HCT116 (cell line): ENCODE measurements at regions not wholly inside any gene's neighbourhood (a gene's known extent, or its start where the extent isn't known, plus 50 kb on each side); places are given as distances from the start of the nearest gene placed in this dataset.

ENCODE experiments used
- ATAC-seq: fragments of 200-7000 bp; cut with Tn5 transposase; 2 replicates; pipeline ENCODE4 v1.9.1; 2020; ENCODE audit warnings: mild to moderate bottlenecking, moderate library complexity
- BruUV-seq: library from RNA; stranded (reverse); fragments of 400-500 nt; replicated peaks from 2 replicates; lab custom pipeline; 2021; lab: Mats Ljungman, UMichigan
- CTCF ChIA-PET: fragments of 300-600 bp; sonication (Branson Sonifier 250); formaldehyde crosslinking; loops from one replicate; lab custom pipeline; 2021; ENCODE audit warnings: antibody characterized with exemption; lab: Charles Lee
- POLR2A ChIA-PET: fragments of 300-600, 350-600 bp; sonication (Branson Sonifier 250); formaldehyde crosslinking; loops from one replicate; lab custom pipeline; 2021; ENCODE audit warnings: antibody characterized with exemption; lab: Charles Lee
- RAD21 ChIA-PET, 2 experiments: fragments of 300-600 bp; sonication (Branson Sonifier 250); formaldehyde crosslinking; loops; one replicate each; lab custom pipeline; 2023; ENCODE audit warnings: low total read pairs in 2 of 2; ENCODE audit not compliant: uncharacterized antibody in 2 of 2, unreplicated experiment in 2 of 2, low non-redundant PET in 1 of 2; lab: Charles Lee
- DNase-seq: peaks from one replicate; pipeline ENCODE4 v3.0.0-alpha.2; 2010; ENCODE audit warnings: low read depth, low spot score
- H2AFZ ChIP-seq: fragments of 200-600 bp; shearing (Covaris generic), sonication (generic); 2 replicates; pipeline ENCODE4 v1.6.1; 2017; ENCODE audit warnings: low read depth, mixed run types, mixed read lengths, antibody characterized with exemption, low read length; ENCODE audit not compliant: poor library complexity, severe bottlenecking
- H3K27ac ChIP-seq: 2 replicates; pipeline ENCODE4 v1.5.1; 2012; ENCODE audit warnings: low read depth, low read length
- H3K27me3 ChIP-seq: fragments of 200-600 bp; sonication (generic); 2 replicates; pipeline ENCODE4 v1.6.1; 2016; ENCODE audit warnings: mixed run types, low read length, mixed read lengths; ENCODE audit not compliant: insufficient read depth
- H3K36me3 ChIP-seq, 2 experiments: fragments of 200-500 bp in 1 of 2; fragments of 200-600 bp in 1 of 2; sonication (Bioruptor generic) in 1 of 2; sonication (generic) in 1 of 2; 2 replicates each; pipeline versions ENCODE4 v1.5.1 to v1.6.1; 2014 to 2016; ENCODE audit warnings: low read length in 2 of 2, inconsistent platforms in 1 of 2, mixed read lengths in 1 of 2, mixed run types in 1 of 2; ENCODE audit not compliant: insufficient read depth in 2 of 2, control insufficient read depth in 1 of 2
- H3K4me1 ChIP-seq, 2 experiments: fragments of 200-600 bp in 1 of 2; sonication (generic) in 1 of 2; 2 replicates each; pipeline versions ENCODE4 v1.5.1 to v1.6.1; 2012 to 2017; ENCODE audit warnings: low read length in 2 of 2, inconsistent platforms in 1 of 2, mild to moderate bottlenecking in 1 of 2, mixed read lengths in 1 of 2, mixed run types in 1 of 2, moderate library complexity in 1 of 2; ENCODE audit not compliant: insufficient read depth in 2 of 2, control insufficient read depth in 1 of 2
- H3K4me2 ChIP-seq: fragments of 200-600 bp; sonication (generic); 2 replicates; pipeline ENCODE4 v1.6.1; 2017; ENCODE audit warnings: mixed run types, low read length, mixed read lengths
- H3K4me3 ChIP-seq, 2 experiments: fragments of 200-600 bp in 1 of 2; sonication (generic) in 1 of 2; replicated peaks in 1 of 2; 2 replicates each; pipeline ENCODE4 v1.5.1; 2011 to 2016; ENCODE audit warnings: low read length in 2 of 2, control low read depth in 1 of 2, low read depth in 1 of 2, mild to moderate bottlenecking in 1 of 2, mixed read lengths in 1 of 2, mixed run types in 1 of 2
- H3K79me2 ChIP-seq: fragments of 200-600 bp; sonication (generic); 2 replicates; pipeline ENCODE4 v1.6.1; 2017; ENCODE audit warnings: mild to moderate bottlenecking, mixed run types, low read length, moderate library complexity, mixed read lengths; ENCODE audit not compliant: insufficient read depth
- H3K9ac ChIP-seq: fragments of 200-600 bp; sonication (generic); 2 replicates; pipeline ENCODE4 v1.6.1; 2016; ENCODE audit warnings: low read length, mixed read lengths
- H3K9me2 ChIP-seq: fragments of 200-600 bp; sonication (generic), shearing (Covaris generic); 2 replicates; pipeline ENCODE4 v1.6.1; 2017; ENCODE audit warnings: mixed run types, mild to moderate bottlenecking, moderate library complexity; ENCODE audit not compliant: insufficient read depth
- H3K9me3 ChIP-seq, 2 experiments: fragments of 200-500 bp in 1 of 2; fragments of 200-600 bp in 1 of 2; sonication (Bioruptor generic) in 1 of 2; sonication (generic) in 1 of 2; 2 replicates each; pipeline ENCODE4 v1.6.1; 2014 to 2017; ENCODE audit warnings: low read length in 2 of 2, mixed read lengths in 2 of 2, inconsistent platforms in 1 of 2, low read depth in 1 of 2, mild to moderate bottlenecking in 1 of 2, mixed run types in 1 of 2, moderate library complexity in 1 of 2; ENCODE audit not compliant: control insufficient read depth in 1 of 2, insufficient read depth in 1 of 2
- H4K20me1 ChIP-seq: fragments of 200-600 bp; sonication (generic), shearing (Covaris generic); 2 replicates; pipeline ENCODE4 v1.6.1; 2017; ENCODE audit warnings: mixed run types, mild to moderate bottlenecking, moderate library complexity; ENCODE audit not compliant: insufficient read depth
- ATF3 ChIP-seq: IDR thresholded peaks from 2 replicates; pipeline ENCODE4 v1.6.1; 2012
- CBX3 ChIP-seq: IDR thresholded peaks from 2 replicates; pipeline ENCODE4 v1.6.1; 2012; ENCODE audit warnings: low read depth
- CTCF ChIP-seq, 3 experiments: fragments of 200-600 bp in 1 of 3; sonication (generic) in 1 of 3; IDR thresholded peaks in 2 of 3; conservative IDR thresholded peaks in 1 of 3; 2 replicates each; pipeline ENCODE4 v1.5.1; 2012 to 2017; ENCODE audit warnings: low read depth in 2 of 3, low read length in 2 of 3, antibody characterized with exemption in 1 of 3, borderline replicate concordance in 1 of 3, control low read depth in 1 of 3, mild to moderate bottlenecking in 1 of 3, mixed read lengths in 1 of 3, mixed run types in 1 of 3, moderate library complexity in 1 of 3; ENCODE audit not compliant: insufficient read depth in 1 of 3
- EGR1 ChIP-seq: IDR thresholded peaks from 2 replicates; pipeline ENCODE4 v1.6.1; 2012; ENCODE audit warnings: low read depth
- POLR2A ChIP-seq: IDR thresholded peaks from 2 replicates; pipeline ENCODE4 v1.7.0; 2011; ENCODE audit warnings: borderline replicate concordance; ENCODE audit not compliant: insufficient read depth, insufficient read length; ENCODE audit errors: extremely low read depth
- POLR2AphosphoS5 ChIP-seq: IDR thresholded peaks from 2 replicates; pipeline ENCODE4 v1.6.1; 2011; ENCODE audit warnings: mild to moderate bottlenecking, low read depth, low read length, moderate library complexity
- RAD21 ChIP-seq: IDR thresholded peaks from 2 replicates; pipeline ENCODE4 v1.6.1; 2012; ENCODE audit warnings: low read depth, mild to moderate bottlenecking
- SRF ChIP-seq: IDR thresholded peaks from 2 replicates; pipeline ENCODE4 v1.6.1; 2012; ENCODE audit warnings: low read depth
- TCF7L2 ChIP-seq: IDR thresholded peaks from 2 replicates; pipeline ENCODE4 v1.7.0; 2011; ENCODE audit warnings: borderline replicate concordance, inconsistent platforms; ENCODE audit not compliant: insufficient read depth, insufficient read length; ENCODE audit errors: extremely low read depth
- ZNF274 ChIP-seq: fragments of 200-500 bp; sonication (Bioruptor generic); IDR thresholded peaks from 2 replicates; pipeline ENCODE4 v1.6.1; 2014; ENCODE audit warnings: mild to moderate bottlenecking, low read depth, low read length, inconsistent platforms
- intact Hi-C: fragments of 100-400 bp; cut with micrococcal nuclease; formaldehyde crosslinking; loops from 2 replicates; pipeline ENCODE4 v1.10.0; 2022

GRCh38 chr3:59327376-59327808 is 277.6 kb upstream of the CFAP20DC start:
- Histone ChIP-seq H3K4me2 (no peak overlapping the region), H3K27ac (no peak overlapping the region)
- TF ChIP-seq ZNF274 (no peak), RAD21 (no peak), EGR1 (no peak), POLR2A (no peak), CBX3 (no peak), TCF7L2 (no peak), ATF3 (no peak), POLR2AphosphoS5 (no peak), CTCF (IDR thresholded peaks at IDR 0.05 in 2 of 3, conservative IDR thresholded peaks at IDR 0.05 in 1 of 3; ENCODE audit: borderline replicate concordance in 1 of 3, insufficient read depth in 1 of 3, low read depth in 2 of 3, low read length in 2 of 3) (no peak), SRF (no peak)
- TF ChIP-seq, all 23 proteins: peak for 0
- POLR2A ChIA-PET, result no interaction called here
- Histone ChIP-seq H3K79me2 (no peaks in the 10 kb centered on the region), H3K9ac (no peak overlapping the region), H2AFZ (no peak overlapping the region), H3K4me3 (no peak overlapping the region), H3K9me3 (no peaks in the 10 kb centered on the region), H3K36me3 (no peaks in the 10 kb centered on the region), H3K4me1 (no peaks in the 10 kb centered on the region), H4K20me1 (no peaks in the 10 kb centered on the region), H3K27me3 (no peaks in the 10 kb centered on the region), H3K9me2 (no peaks in the 10 kb centered on the region)
- no TSS peak for BruUV-seq
- ATAC-seq (no peak), DNase-seq (no peak)
- RAD21 ChIA-PET, result no interaction called here
- CTCF ChIA-PET, result no interaction called here
- intact Hi-C loops, result no loop called here
